ENCODE measurements at regions not wholly inside any gene's neighbourhood (a gene's known extent, or its start where the extent isn't known, plus 50 kb on each side); places are given as distances from the start of the nearest gene placed in this dataset.
"Not testable (repeated sequence)": the region's sequence is repeated elsewhere in the genome, so short reads cannot be mapped to it uniquely, and the experiment has no call there.

- no peak for DNase-seq (ENCODE audit: low spot score)
These were observed 465.9 kb upstream of the RASGRP1 start for GRCh38 chr15:39030291-39031070.

GRCh38 chr15:39031596-39031995 is 467.0 kb upstream of the RASGRP1 start:
- no peak for DNase-seq (ENCODE audit: low spot score)

GRCh38 chr15:39034816-39035215 is 470.2 kb upstream of the RASGRP1 start:
- DNase-seq (ENCODE audit: low spot score): no peak

- DNase-seq (ENCODE audit: low spot score): not testable (repeated sequence)
These were observed 473.0 kb upstream of the RASGRP1 start for GRCh38 chr15:39037611-39038010.

- DNase-seq (ENCODE audit: low spot score): no peak
These were observed 476.2 kb upstream of the RASGRP1 start for GRCh38 chr15:39040861-39041260.

- DNase-seq (ENCODE audit: low spot score): no peak
These were observed 477.4 kb upstream of the RASGRP1 start for GRCh38 chr15:39041979-39042495.

- peak; percentile 75 for DNase-seq (ENCODE audit: low spot score)
These were observed 487.2 kb upstream of the RASGRP1 start for GRCh38 chr15:39051626-39052322.

GRCh38 chr15:39052323-39052705 is 487.7 kb upstream of the RASGRP1 start:
- peak; percentile 95 for DNase-seq (ENCODE audit: low spot score)

- DNase-seq (ENCODE audit: low spot score): no peak
These were observed 488.9 kb upstream of the RASGRP1 start for GRCh38 chr15:39053480-39053879.

- peak; percentile 70 for DNase-seq (ENCODE audit: low spot score)
These were observed 489.6 kb upstream of the RASGRP1 start for GRCh38 chr15:39054128-39054732.

GRCh38 chr15:39056357-39056756 is 491.7 kb upstream of the RASGRP1 start:
- no peak for DNase-seq (ENCODE audit: low spot score)

GRCh38 chr15:39058351-39059131 is 493.9 kb upstream of the RASGRP1 start:
- DNase-seq (ENCODE audit: low spot score): peak; percentile 73

GRCh38 chr15:39059917-39060316 is 495.3 kb upstream of the RASGRP1 start:
- DNase-seq (ENCODE audit: low spot score): no peak

GRCh38 chr15:39061952-39062464 is 497.4 kb upstream of the RASGRP1 start:
- no peak for DNase-seq (ENCODE audit: low spot score)

GRCh38 chr15:39066677-39067076 is 502.1 kb upstream of the RASGRP1 start:
- no peak for DNase-seq (ENCODE audit: low spot score)

- no peak for DNase-seq (ENCODE audit: low spot score)
These were observed 506.4 kb upstream of the THBS1 start for GRCh38 chr15:39074341-39074985.

GRCh38 chr15:39075311-39075710 is 505.6 kb upstream of the THBS1 start:
- DNase-seq (ENCODE audit: low spot score): no peak

- DNase-seq (ENCODE audit: low spot score): no peak
These were observed 505.0 kb upstream of the THBS1 start for GRCh38 chr15:39075756-39076341.

- DNase-seq (ENCODE audit: low spot score): no peak
These were observed 502.9 kb upstream of the THBS1 start for GRCh38 chr15:39078026-39078425.

GRCh38 chr15:39079296-39079847 is 501.5 kb upstream of the THBS1 start:
- DNase-seq (ENCODE audit: low spot score): peak; percentile 11

GRCh38 chr15:39083213-39083612 is 497.7 kb upstream of the THBS1 start:
- no peak for DNase-seq (ENCODE audit: low spot score)

Data from cerebellar cortex (tissue), 1 donor.